GM19043 (cell line): ENCODE measurements at regions not wholly inside any gene's neighbourhood (a gene's known extent, or its start where the extent isn't known, plus 50 kb on each side); places are given as distances from the start of the nearest gene placed in this dataset.

Experiments used
- ATAC-seq: cut with Tn5 transposase; IDR thresholded peaks from one replicate; pipeline ENCODE4 v1.9.1; 2021; ENCODE audit warnings: low read depth; ENCODE audit not compliant: unreplicated experiment

GRCh38 chr9:1411826-1412225 is 361.7 kb downstream of the DMRT2 start:
- no peak for ATAC-seq

- no peak for ATAC-seq
These were observed 364.6 kb downstream of the DMRT2 start for GRCh38 chr9:1414711-1415131.

- ATAC-seq = no peak
These were observed 365.0 kb downstream of the DMRT2 start for GRCh38 chr9:1415146-1415545.

- ATAC-seq = no peak
These were observed 366.1 kb downstream of the DMRT2 start for GRCh38 chr9:1416261-1416660.

- no peak for ATAC-seq
These were observed 371.3 kb downstream of the DMRT2 start for GRCh38 chr9:1421436-1421835.

GRCh38 chr9:1427875-1428274 is 377.7 kb downstream of the DMRT2 start:
- no peak for ATAC-seq

GRCh38 chr9:1429297-1429696 is 379.1 kb downstream of the DMRT2 start:
- no peak for ATAC-seq

GRCh38 chr9:1431461-1431860 is 381.3 kb downstream of the DMRT2 start:
- no peak for ATAC-seq

GRCh38 chr9:1434052-1434767 is 384.1 kb downstream of the DMRT2 start:
- ATAC-seq = no peak

- no peak for ATAC-seq
These were observed 384.7 kb downstream of the DMRT2 start for GRCh38 chr9:1434811-1435210.

GRCh38 chr9:1440256-1440655 is 390.1 kb downstream of the DMRT2 start:
- ATAC-seq = no peak

GRCh38 chr9:1442105-1442504 is 391.9 kb downstream of the DMRT2 start:
- no peak for ATAC-seq

GRCh38 chr9:1443450-1443849 is 393.3 kb downstream of the DMRT2 start:
- no peak for ATAC-seq

- ATAC-seq = no peak
These were observed 396.5 kb downstream of the DMRT2 start for GRCh38 chr9:1446671-1447070.

- no peak for ATAC-seq
These were observed 403.5 kb downstream of the DMRT2 start for GRCh38 chr9:1453636-1454035.

- ATAC-seq = no peak
These were observed 404.1 kb downstream of the DMRT2 start for GRCh38 chr9:1454211-1454610.

- no peak for ATAC-seq
These were observed 404.6 kb downstream of the DMRT2 start for GRCh38 chr9:1454616-1455347.

- no peak for ATAC-seq
These were observed 405.6 kb downstream of the DMRT2 start for GRCh38 chr9:1455766-1456165.

GRCh38 chr9:1456301-1457024 is 406.3 kb downstream of the DMRT2 start:
- ATAC-seq = no peak

- ATAC-seq = no peak
These were observed 407.3 kb downstream of the DMRT2 start for GRCh38 chr9:1457460-1457859.

- no peak for ATAC-seq
These were observed 408.3 kb downstream of the DMRT2 start for GRCh38 chr9:1458503-1458902.
